B cell (primary cell): ENCODE measurements at regions not wholly inside any gene's neighbourhood (a gene's known extent, or its start where the extent isn't known, plus 50 kb on each side); places are given as distances from the start of the nearest gene placed in this dataset.

Source experiments
- CTCF ChIP-seq: fragments of 200-600 bp; IDR thresholded peaks from one replicate; pipeline ENCODE4 v1.8.0; 2022; ENCODE audit warnings: antibody characterized with exemption, mild to moderate bottlenecking
- EZH2 ChIP-seq: IDR thresholded peaks from 2 replicates; pipeline ENCODE4 v1.6.1; 2012; ENCODE audit warnings: borderline replicate concordance, low read depth, mild to moderate bottlenecking, moderate library complexity, low read length; ENCODE audit not compliant: insufficient read depth, poor library complexity, severe bottlenecking

- TF ChIP-seq CTCF (no peak), EZH2 (no peak)
These were observed 189.1 kb downstream of the SREK1 start for GRCh38 chr5:66333192-66333591.
